Adrenal gland (tissue), 5 donors: ENCODE measurements at regions not wholly inside any gene's neighbourhood (a gene's known extent, or its start where the extent isn't known, plus 50 kb on each side); places are given as distances from the start of the nearest gene placed in this dataset.
"Not testable (repeated sequence)": the region's sequence is repeated elsewhere in the genome, so short reads cannot be mapped to it uniquely, and the experiment has no call there.

Experiments used
- POLR2A ChIP-seq, 2 donors: fragments of 450-650 bp; IDR thresholded peaks; one replicate each; pipeline ENCODE4 v1.6.1; 2017; ENCODE audit warnings: antibody characterized with exemption in 2 of 2, mild to moderate bottlenecking in 2 of 2, moderate library complexity in 1 of 2
- TF ChIP-seq, protein P1 (sequence below), 6 experiments: fragments of 450-650 bp in 4 of 6; fragments of 200-600 bp in 2 of 6; sonication (generic) in 1 of 6; IDR thresholded peaks; 1 replicate in 5 of 6; 2 replicates in 1 of 6; pipeline versions ENCODE4 v1.5.1 to v1.8.0; 2016 to 2021; ENCODE audit warnings: antibody characterized with exemption in 6 of 6, mild to moderate bottlenecking in 2 of 6, moderate library complexity in 1 of 6
- donor health status: DM: no; HTN: no; CAD: no.

DNA sequence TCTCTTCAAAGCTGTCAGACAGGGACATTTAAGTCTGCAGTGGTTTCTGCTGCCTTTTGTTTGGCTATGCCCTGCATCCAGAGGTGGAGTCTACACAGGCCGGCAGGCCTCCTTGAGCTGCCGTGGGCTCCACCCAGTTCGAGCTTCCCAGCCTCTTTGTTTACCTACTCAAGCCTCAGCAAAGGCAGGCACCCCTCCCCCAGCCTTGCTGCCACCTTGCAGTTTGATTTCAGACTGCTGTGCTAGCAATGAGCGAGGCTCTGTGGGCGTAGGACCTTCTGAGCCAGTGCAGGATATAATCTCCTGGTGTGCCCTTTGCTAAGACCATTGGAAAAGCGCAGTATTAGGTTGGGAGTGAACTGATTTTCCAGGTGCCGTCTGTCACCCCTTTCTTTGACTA is 51.0 kb upstream of the VCAM1 start:
- TF ChIP-seq, protein P1, sequence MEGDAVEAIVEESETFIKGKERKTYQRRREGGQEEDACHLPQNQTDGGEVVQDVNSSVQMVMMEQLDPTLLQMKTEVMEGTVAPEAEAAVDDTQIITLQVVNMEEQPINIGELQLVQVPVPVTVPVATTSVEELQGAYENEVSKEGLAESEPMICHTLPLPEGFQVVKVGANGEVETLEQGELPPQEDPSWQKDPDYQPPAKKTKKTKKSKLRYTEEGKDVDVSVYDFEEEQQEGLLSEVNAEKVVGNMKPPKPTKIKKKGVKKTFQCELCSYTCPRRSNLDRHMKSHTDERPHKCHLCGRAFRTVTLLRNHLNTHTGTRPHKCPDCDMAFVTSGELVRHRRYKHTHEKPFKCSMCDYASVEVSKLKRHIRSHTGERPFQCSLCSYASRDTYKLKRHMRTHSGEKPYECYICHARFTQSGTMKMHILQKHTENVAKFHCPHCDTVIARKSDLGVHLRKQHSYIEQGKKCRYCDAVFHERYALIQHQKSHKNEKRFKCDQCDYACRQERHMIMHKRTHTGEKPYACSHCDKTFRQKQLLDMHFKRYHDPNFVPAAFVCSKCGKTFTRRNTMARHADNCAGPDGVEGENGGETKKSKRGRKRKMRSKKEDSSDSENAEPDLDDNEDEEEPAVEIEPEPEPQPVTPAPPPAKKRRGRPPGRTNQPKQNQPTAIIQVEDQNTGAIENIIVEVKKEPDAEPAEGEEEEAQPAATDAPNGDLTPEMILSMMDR (IDR thresholded peaks at IDR 0.05), result not testable (repeated sequence)
- TF ChIP-seq POLR2A (IDR thresholded peaks at IDR 0.05), result not testable (repeated sequence)
